Renal cortex interstitium (tissue), 11 donors: ENCODE measurements at regions not wholly inside any gene's neighbourhood (a gene's known extent, or its start where the extent isn't known, plus 50 kb on each side); places are given as distances from the start of the nearest gene placed in this dataset.

Experiments used
- DNase-seq, 11 donors: peaks; one replicate each; pipeline ENCODE4 v3.0.0-alpha.2; 2013; ENCODE audit warnings: low read depth in 9 of 11, low spot score in 4 of 11; ENCODE audit errors: extremely low read depth in 1 of 11

DNA sequence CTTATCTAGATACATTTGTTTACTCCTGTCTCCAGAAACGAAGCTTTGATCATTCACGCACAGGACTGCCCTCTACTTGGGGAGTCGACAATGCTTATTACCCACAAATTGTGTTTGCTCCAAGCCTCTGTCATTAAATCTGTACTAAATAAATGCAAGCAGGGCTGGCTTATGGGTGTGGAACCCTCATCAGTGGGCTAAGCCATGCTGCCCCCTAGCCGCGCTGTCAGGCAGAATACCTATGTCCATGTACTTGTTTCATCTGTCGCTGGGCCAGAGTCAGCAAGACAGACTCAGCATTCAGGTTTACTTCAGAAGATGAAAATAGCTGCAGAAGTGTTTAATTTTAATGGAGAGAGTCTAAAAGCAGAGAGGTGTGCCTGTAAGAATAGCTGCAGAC, 110.0 kb upstream of the PRR20A start:
- no peak for DNase-seq

DNA sequence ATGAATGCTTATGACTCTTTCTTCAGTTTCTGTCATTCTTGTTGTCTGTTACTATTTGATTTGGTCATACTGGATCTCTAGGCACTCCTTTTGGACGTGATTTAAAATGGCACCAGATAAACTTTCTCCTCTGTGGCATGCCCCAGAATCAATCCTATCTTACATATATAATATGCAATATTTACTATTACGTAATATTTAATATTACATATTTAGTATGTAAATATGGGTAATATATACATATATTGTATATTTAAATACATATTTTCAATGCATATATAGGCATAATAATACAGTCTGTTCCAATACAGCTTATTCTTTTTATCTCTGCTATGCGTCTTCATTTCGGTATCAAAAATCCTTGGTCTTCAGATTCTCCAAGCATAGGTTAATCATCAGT, 104.4 kb upstream of the PRR20A start:
- no peak for DNase-seq

DNA sequence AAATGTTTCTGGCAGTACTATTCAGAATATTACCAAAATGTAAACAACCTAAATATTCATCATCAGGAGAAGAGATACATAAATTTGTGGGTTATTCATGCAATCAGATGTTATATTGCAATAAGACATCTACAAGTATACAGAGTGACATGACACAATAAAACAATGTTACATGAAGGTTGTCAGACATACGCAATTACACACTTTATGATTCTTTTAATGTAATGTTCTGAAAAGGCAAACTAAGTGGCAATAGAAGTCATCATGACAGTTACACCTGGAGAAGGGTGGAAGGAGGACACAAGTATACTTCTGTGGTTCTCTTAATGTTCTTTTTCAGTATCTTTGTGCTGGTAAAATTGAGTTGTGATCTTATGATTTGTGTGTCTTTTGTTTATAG, 95.8 kb upstream of the PRR20A start:
- no peak for DNase-seq

DNA sequence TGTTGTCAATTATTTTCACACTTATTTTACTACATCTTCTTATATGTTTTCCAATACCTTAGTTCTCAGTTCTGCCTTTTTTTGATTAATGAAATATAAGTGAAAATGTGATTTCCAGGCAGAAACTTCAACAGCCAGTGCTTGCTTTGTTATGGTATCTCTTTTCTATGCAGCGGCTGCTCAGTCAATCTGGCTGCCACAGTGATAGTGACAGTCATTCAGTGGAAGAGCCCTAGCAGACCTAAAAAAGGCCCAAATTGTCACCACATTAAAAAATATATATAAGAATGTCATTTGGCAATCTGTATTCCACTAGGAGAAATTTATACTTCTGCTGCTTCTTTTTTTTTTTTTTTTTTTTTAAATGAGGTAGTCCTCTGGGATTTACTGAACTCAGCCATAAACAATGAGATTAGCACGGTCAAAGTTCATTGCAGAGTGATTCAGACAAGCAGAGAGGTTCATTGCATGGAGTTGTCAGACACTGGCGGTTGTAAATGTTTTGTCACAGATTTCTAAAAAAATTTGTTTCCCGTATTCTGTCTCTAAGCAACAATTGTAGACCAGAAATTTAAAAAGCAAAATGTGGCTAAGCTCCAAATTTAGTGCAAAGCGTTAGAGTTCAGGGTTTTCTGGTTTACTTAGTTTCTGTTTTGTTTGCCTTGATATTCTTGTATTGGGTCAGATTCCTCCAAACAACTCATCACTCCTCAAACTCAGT, 94.7 kb upstream of the PRR20A start:
- peak in 5 of 11 donors; percentile 6 to 47 (median 13) for DNase-seq

DNA sequence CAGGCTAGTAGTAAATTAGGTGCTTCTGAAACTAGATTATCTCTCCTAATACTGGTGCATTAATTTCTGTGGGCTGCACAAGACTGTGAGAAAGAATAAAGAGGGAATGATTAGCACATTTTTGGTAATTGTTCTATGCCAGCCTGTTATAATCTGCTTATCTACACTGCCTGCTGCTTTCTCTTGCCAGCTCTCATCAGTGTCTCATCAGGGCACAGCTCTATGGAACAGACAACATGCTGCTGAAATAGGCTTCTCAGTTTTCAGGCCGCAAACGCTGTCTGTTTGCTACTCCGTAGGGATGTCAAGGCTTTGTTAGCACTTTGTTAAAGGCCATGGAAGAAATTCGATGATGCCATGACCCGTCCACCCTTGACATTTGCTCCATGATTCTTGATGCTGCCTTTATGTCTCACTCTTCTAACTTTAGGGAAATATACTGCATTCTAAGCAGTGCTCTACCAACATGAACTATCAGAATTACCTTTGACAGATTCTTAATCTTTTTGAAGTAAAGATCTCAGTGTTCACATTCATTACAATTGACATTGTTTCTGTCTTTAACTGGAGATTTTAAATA, 84.0 kb upstream of the PRR20A start:
- DNase-seq = no peak

DNA sequence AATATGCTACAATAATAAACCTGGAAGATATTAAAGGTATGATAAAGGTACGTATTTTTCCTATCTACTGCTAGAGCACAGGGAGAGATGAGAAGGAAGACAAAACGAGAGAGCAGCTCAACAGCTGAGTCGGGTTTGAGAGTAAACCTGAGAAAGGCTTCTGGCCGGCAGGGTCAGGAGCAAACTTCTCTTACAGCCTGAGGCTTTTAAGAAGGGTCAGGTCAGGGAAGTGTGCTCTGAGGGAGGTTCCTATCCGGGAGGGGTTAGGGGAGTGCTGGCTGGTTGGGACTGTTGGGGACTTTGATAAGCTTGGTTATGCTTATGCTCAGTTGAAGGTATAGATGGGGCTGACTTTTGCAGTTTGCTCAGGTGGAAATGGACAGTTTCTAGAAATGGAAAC, 77.7 kb upstream of the PRR20A start:
- no peak for DNase-seq

DNA sequence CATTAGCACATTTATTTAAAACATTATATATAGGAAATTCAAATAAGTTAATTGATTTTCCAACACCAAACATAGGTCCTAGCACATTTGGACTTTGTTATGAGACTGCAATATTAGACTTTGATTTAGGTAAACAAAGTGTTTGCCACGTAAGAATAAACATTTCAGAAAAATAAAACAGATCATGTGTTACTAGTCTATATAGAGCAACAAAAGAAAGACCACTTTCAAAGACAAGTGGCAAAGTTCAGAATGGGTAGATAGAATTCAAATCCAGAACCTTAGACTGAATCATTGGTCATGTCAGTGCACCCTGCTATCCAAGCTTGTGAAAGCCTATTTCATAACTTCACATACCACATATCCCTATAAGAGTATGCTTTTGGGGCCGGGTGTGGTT, 66.7 kb upstream of the PRR20A start:
- no peak for DNase-seq

DNA sequence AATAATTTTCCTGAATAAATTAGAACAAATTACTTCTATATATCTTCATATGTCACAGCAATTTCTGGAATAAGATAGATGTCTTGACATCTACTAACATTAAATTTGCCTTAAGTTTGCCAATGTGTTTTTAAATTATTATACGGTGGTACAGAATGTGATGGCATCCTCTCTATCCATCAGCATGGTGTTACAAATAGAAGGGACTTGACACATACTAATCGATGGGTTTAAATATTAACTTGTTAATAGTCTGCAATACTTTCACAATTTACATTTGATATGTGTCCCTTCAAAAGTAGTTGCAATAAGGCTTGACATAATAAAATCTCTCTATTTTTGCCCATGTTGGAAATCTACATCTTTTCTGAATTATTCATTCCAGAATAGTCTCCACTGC, 65.1 kb upstream of the PRR20A start:
- DNase-seq = no peak

DNA sequence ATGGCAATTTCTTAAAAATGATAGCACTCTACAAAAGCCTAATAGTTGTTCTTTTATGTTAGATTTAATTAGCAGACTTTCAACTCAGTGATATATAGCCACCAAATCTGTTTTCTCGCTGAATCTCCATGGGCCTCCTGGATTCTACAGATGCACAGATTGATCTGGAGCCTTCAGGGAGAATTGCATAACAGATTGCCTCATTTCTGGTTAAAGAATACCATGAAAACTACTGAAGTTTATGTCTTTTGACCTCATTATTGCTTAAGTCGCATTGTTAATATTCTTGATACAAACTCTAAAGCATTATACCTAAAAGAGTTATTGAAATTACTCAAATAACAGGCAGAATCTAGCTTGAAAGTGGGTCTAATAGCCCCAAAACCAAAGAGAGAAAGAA, 53.7 kb upstream of the PRR20A start:
- no peak for DNase-seq
